HG02798 (cell line): ENCODE measurements at regions not wholly inside any gene's neighbourhood (a gene's known extent, or its start where the extent isn't known, plus 50 kb on each side); places are given as distances from the start of the nearest gene placed in this dataset.
"Not testable (repeated sequence)": the region's sequence is repeated elsewhere in the genome, so short reads cannot be mapped to it uniquely, and the experiment has no call there.

Experiments used
- ATAC-seq: cut with Tn5 transposase; IDR thresholded peaks from one replicate; pipeline ENCODE4 v1.9.1; 2021; ENCODE audit warnings: mild to moderate bottlenecking; ENCODE audit not compliant: unreplicated experiment, poor library complexity

DNA sequence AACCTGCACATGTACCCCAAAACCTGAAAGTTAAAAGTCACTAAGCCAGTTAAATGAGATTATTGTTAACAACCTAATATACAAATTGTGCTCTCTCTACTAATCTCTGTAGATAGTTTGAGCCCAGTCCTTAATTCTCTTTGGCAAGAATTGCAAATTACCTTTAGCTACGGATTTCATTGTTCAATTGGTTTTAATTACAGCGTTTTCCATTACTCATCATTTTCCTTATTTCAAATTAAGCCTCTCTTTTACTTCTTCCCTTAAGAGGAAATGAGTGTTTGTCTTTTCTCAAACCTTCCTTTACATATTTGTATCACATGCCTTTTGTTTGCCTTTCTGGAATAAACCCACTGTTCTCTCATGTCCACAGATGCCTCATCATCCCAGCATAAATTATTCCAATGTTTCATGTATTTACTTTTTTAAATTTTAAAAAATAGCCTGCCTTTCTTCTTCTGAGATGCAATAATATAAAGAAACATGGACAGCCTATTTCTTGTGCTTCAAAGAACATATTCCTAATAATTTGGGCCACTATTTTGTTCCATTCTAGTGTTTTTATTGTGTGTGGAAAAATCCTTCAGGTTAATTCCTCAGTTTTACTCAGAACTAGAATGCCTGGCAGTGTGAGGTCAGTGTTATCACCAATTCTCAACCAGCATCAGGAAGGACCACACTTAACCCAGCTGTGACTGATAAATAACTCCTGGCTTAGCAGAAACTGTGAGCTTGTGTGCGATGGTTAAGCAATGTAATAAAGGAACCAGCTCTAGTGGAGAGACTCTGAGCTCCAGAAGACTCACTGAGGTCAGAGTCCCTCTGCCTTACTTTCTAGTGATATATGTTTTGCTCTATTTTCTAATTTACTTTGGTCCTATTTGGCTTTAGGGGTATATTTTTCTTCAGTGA lies 600.5 kb downstream of the LTN1 start:
- ATAC-seq: no peak

DNA sequence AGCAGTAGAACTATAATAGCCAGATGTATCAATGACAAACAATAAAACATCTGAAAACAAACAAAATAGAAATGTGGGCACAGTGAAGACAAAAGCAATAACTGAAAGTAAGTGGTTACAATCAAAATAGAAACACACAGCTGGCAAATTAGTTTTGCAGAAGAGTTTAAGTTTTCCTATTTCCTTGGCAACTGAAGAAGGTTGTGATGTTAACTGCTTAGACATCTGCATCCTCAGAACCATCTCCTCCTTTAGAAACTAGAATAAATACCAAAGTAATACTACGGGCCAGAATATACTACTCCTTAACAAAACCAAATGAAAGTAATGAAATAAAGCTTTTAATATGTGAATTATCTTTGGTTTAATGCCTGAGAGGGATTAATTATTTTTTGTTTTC lies 605.5 kb downstream of the LTN1 start:
- peak; percentile 71 for ATAC-seq

DNA sequence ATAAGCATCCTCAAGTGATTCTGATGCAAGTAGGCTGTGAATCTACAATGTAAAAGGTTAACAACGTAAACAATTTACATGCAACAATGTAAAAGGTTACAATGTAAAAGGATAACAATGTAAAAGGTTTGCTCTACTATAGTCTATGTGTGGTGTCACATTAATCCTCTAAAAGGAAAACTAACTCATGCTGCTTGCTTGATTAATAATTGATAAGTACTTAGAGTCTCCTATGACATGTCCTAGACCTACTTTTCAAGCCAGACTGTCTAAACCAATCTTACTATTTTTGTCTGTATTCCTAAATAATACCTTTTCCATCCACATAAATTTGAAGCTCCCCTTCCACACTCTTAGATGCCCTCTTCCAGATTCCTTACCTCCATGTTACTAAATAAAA lies 606.8 kb downstream of the LTN1 start:
- ATAC-seq: no peak

DNA sequence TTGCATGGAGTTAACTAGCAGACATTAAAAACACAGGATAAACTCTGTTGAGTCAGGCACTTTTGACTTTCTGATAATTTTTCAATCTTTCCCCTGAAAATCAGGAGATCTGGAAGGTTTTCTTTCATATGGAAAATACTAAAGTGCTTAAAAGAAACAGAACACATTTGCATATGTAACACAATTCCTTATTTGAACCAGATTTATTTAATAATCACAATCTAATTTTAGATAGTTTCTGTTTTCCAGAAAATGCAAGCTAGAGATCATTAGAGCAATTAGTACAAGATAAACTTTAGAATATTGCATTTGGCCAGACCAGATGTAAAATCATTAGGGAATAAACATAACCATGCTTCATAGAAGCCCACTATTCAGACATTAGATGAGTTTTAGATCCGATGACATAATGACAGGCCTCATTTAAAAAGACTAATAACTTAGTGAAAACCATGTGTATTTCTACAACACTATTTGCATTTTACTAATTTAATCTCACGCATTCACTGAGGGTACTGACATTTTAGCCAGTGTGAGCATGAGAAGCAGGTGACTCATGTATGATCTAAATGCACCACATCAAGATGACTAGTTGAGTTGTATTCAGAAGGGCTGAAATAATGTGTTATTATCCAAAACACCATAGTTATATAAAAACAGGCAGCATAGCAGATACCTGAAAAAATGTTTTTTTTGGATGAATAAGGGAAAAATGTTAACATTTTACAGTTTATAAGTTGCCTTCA lies 611.5 kb downstream of the LTN1 start:
- ATAC-seq: not testable (repeated sequence)

DNA sequence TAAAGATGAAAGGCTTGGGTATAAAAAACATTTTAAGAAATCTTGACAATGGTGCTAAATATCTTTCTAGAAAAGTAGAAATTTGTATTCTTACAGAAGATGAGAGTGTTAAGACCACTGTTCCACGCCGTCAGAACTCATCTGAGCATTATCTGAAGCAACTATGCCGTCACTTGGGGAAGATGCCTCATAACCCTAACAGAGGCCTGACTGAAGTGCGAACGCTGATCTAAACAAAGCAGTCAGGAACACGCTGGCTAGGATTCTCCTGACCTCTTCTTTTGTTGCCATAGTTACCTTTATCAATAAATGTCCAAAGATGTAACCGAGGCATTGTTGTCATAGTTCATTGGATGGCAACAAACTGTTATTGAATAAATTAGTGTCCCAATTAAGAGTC lies 612.4 kb downstream of the LTN1 start:
- no peak for ATAC-seq

DNA sequence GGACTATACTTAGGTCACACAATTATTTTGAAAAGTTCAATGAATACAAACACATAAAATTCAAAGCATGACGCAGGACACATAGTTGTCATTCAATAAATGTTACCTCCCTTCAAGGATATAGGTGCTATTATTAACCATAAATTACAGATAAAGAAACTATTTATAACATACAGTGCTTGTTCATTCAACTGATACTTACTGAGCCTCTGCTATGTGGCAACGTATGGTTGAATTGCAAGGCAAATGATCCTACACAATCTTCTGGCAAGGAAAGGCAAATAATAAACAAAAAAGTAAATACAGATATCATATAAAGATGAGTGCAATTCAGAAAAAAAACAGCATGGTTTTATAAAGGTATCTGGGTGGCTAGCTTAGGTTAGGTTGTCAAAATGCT lies 614.7 kb downstream of the LTN1 start:
- ATAC-seq: no peak

DNA sequence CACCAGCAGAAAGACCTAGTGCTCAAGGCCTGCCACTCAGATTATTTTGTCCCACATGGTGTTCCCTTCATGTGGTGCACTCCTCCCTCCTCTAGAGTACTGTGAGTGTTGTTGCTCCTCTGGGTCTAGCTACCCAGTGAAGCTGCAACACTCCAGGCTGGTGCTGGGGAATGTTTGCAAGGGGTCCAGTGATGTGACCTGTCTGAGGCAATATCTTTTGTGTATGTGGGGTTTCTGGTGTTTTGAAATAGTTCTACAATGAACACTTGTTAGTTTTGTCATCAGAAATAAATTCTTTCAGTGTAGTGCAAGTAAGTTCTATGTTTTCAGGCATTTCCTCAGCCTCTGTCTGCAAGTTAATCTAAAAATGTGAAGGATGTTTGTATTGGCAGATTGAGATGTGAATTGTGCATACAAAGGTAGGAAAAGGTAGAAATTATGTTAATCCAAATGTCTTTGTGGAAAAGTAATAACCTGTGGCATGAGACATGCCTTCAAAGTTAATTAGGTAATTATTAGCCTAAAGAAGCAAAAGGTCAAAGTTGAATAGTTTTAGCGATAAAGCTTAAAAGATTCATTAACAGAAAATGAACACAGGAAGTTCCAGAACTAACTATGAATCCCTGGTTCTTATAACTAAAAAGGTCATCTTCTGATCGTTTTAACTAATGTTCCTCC lies 616.8 kb downstream of the LTN1 start:
- no peak for ATAC-seq

DNA sequence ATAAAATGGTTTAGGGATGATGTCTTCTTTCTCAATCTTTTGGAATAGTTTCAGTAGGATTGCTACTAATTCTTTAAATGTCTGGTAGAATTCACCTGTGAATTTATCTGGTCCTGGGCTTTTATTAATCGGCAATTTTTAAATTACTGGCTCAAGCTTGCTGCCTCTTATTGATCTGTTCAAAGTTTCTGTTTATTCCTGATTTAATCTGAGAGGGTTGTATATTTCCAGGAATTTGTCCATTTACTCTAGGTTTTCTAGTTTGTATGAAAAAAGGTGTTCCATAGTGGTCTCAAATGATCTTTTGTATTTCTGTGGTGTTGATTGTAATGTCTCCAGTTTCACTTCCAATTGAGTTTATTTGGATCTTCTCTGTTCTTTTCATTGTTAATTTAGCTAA lies 617.8 kb downstream of the LTN1 start:
- no peak for ATAC-seq

DNA sequence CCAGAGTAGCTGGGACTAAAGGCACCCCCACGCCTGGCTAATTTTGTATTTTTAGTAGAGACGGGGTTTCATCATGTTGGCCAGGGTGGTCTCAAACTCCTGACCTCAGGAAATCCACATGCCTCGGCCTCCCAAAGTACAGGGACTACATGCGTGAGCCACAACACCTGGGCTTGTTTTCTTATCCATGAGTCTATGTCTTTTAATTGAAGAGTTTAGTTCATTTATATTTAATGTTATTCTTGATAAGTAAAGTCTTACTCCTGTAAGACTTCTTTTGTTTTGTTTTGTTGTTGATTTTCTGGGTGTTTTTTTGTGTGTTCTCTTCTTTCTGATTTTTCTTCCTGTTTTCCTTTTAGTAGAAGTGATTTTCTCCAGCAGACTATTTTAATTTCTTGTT lies 621.0 kb downstream of the LTN1 start:
- no peak for ATAC-seq

DNA sequence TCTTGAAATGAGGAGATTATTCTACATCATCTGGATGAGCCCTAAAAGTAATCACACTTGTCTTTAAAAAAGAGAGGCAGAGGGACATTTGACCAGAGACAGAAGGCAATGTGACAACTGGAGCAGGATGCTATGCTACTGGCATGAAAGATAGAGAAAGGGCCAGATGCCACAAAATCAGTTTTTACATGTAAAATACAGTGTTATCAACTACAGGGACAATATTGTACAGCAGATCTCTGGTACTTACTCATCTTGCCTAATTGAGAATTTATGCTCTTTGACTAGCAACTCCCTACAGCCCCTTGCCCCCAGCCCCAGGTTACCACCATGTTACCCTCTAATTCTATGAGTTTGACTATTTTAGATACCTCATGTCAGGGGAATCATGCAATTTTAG lies 633.4 kb downstream of the LTN1 start:
- ATAC-seq: no peak

DNA sequence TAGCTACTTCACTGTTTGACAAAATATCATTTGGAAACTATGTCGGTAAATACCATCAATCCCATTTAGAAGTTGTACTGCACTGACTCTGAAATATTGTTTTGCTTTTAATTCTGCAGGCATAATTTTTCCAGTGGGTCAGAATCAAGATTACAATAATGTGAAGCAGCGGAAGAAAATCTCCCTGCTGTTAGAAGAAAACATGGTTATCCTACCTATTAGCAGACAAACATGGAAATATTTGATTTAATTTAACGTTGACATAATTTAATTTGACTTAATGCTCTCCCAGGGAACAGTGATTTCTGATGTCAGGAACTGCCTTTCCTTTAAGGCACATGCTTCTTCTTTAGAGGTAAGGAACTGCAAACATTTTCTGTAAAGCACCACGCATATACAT lies 634.0 kb downstream of the LTN1 start:
- ATAC-seq: no peak

DNA sequence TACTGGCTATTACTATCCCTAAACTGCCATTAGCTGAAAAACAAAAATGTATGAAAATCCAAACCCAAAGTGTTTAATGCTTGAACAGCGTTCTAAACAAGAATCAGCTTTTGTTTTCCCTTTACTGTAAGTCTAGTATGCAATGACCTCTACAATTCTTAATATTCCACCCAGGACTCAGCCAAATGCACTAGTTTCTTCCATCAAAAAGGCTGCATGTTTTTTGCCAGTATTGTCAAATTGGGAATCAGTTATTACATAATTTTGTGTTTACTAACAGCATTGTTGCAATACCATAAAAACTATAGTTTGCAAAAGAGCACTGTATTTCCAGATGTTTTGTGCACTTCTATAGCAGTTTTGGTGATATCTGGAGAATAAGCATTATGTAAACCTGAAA lies 634.5 kb downstream of the LTN1 start:
- no peak for ATAC-seq

DNA sequence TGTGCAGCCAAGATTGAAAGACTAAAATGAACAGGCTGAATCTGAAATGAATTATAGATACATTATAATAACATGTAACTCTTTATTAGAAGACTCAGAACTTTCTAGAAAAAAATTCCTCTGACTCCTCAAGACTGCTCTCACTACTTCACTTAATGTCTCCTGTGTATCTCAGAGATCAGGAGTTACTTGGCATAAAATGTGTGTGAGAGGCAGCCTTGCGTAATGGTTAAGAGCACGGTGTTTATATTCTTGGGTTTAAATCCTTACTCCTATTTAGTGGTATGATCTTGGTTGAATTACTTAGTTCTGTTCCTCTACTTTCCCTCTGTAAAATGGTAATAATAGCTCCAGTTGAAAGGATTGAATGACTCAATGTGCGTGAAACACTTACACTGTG lies 634.9 kb downstream of the LTN1 start:
- ATAC-seq: no peak

DNA sequence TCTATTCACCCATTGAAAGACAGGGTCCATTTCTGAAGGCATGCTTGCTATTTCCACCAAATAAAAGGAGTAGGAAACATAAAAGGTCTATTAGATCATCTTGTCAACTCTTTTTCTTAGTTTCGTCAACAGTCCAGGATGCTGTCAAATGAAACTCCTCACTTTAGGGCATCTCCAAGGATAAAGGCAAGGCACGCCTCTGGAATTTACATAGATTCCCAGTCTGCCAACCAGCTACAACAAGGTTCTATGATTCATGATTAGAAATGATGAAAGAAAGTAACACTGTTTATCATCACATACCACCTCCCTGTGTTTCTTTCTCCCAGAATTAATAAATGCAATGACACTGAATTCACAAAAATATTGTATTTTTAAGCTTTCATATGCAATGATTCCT lies 636.3 kb downstream of the LTN1 start:
- no peak for ATAC-seq

DNA sequence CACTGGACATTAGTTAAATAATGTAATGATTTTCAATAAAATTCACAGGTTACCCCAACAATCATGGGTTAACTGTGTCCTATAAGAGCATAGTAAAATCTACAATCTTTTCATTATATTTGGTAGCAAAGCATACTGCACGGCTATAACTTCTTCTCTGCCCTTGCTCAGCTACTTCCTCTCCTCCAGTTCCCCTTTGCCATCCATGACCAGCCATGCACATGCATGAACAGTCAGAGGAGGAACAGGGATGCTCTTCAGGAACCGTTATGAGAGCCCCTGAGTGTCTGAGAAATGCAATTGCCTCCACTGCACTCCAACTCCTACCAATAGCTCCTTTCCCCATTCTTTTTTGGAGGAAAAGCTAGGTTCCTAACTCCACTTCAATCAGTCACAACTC lies 646.7 kb downstream of the LTN1 start:
- ATAC-seq: no peak

DNA sequence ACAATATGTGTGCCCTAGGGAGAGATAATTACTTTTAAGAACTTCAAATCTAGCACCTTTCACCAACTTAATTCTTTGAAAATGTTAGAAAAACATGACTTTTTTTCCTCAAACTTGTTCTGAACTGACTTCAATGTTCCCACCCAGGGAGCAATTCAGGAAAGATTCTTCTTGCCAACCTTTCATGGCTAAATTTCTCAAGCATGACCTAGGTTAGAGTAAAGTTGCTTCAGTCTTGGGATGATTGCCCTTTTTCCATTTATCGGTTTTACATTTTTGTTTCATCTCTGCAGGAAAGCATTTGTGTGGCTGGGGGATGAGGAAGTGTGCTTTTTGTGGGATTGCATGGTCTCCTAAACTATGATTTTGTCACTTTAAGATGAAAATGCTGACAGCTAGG lies 647.7 kb downstream of the LTN1 start:
- no peak for ATAC-seq

DNA sequence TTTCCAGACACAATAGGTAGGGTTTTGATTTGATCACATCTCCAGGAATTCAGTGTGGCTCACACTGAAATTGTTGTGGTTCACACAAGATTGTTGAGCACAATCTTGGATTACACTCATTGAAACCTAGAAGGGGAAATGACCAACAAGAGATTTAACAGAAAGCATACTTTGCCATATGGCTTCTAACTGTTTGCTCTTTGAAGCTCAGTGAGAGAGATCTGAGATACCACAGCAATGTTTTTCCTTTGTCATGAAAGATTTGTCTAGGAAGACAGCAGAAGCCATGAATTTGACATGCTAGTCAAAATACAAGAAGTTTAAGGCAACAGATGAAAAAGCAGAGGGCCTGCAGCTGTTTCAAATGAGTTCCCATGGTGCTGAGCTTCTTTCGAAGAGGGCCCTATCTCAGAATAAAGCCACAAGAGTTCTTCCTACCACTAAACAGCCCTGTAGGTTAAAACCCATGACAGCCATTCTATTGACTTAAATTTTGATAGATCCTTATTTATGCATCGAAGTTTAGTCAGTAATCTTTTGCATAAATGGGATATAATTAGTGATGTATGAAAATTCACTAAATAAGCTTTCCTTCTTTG lies 650.4 kb downstream of the LTN1 start:
- ATAC-seq: no peak

DNA sequence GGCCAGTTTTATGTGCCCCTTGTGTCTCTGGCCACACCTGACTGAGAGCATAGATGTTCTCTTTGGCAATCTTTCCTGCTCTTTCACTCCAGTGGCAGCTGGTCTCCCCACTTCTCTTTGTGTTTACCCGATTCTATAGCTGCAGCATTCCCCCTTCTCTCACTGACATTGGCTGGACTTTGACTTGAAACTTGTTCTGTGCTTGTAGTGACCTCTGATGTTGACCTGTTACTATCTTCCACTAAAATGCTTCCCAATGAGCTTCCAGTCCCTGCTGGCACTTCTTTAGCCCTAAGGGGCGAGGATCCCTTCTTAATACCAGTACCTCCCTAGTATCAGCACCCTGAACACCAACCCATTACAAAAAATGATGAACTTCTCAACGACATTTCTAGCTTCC lies 653.3 kb downstream of the LTN1 start:
- ATAC-seq: no peak

DNA sequence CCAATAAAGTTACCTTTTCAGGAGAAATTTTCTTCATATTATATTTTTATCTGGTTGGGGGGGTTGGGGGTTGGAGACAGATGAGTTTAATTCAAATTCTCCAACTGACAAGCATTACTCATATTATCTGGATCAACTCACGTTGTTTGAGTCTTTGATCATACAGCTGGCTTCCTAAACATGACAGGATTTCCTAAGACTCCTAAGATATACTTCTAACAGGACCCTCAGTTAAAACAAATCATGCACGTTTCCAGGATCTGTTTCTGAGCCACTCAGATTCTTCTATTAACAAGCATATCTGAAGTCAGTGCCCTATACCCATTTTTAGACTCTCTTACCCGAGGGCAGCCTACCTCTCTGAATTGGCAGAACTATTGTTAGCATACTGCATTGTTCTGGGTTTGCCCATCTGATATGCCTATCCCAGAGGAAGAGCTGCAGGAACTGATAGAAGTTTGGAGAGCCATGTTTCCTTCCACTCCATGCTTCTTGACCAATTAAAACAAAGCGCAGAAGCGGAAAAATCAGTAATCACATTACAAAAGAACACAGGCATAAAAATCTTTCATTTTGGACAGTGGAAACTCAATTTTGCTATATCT lies 653.9 kb downstream of the LTN1 start:
- ATAC-seq: no peak

DNA sequence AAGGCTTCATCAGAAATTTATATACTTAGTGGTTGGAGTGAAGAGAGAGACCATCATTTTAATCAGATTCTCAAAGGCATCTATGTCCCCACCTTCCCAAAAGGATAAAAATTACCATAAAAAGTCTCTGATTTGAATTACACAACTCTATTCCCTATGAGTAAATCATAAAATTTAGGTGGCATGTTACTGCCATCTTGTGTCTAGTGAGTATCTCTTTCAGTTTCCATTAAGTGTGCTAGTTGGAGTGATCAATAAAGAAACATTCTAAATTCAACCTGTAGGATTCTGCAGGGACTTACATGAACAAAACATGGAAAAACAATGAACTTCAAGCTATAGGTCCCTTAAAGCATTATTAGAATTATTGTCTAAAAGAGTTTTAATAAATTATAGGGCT lies 655.4 kb downstream of the LTN1 start:
- no peak for ATAC-seq
